K562 (cell line): ENCODE measurements at regions not wholly inside any gene's neighbourhood (a gene's known extent, or its start where the extent isn't known, plus 50 kb on each side); places are given as distances from the start of the nearest gene placed in this dataset.

ENCODE experiments used
- ATAC-seq: fragments of 200-7000 bp; cut with Tn5 transposase; 3 replicates; pipeline ENCODE4 v1.9.1; 2020; ENCODE audit warnings: moderate library complexity
- BruUV-seq: library from RNA; stranded (reverse); fragments of 400-500 nt; replicated peaks from 2 replicates; lab custom pipeline; 2021; lab: Mats Ljungman, UMichigan
- CTCF ChIA-PET: fragments of 300-600 bp; formaldehyde crosslinking; extraction: SDS; loops from one replicate; lab custom pipeline; 2021; ENCODE audit warnings: low intra/inter-chr PET ratio; lab: Yijun Ruan, JAX
- POLR2A ChIA-PET: fragments of 300-600, 350-650 bp; sonication (Branson Sonifier 250); formaldehyde crosslinking; extraction: SDS; loops from one replicate; lab custom pipeline; 2021; ENCODE audit warnings: antibody characterized with exemption, inconsistent platforms; lab: Yijun Ruan, JAX
- DNase-seq, 4 experiments: peaks; one replicate each; pipeline versions ENCODE4 v3.0.0 to v3.0.0-alpha.2; 2011 to 2018; ENCODE audit warnings: low spot score in 3 of 4, mixed read lengths in 3 of 4; ENCODE audit errors: extremely low read depth in 1 of 4
- FAIRE-seq: peaks from 2 replicates; lab custom pipeline; 2011; peaks lifted over from hg19 to GRCh38; lab: Jason Lieb, UNC
- H2AFZ ChIP-seq: 2 replicates; pipeline ENCODE4 v1.6.0; 2011; ENCODE audit warnings: low read depth, low read length, control low read depth, inconsistent platforms
- H3K27ac ChIP-seq: fragments of 200-600 bp; 3 replicates; pipeline ENCODE4 v1.8.0; 2011; ENCODE audit warnings: low read depth, mild to moderate bottlenecking, control low read depth, inconsistent platforms, low read length, moderate library complexity, mixed read lengths; ENCODE audit errors: extremely low read depth
- H3K27me3 ChIP-seq, 2 experiments: fragments of 300-600 bp in 1 of 2; 2 replicates in 1 of 2; 3 replicates in 1 of 2; pipeline versions ENCODE4 v1.6.0 to v1.8.0; 2011; ENCODE audit warnings: inconsistent platforms in 2 of 2, low read length in 2 of 2, mild to moderate bottlenecking in 1 of 2, mixed read lengths in 1 of 2, moderate library complexity in 1 of 2; ENCODE audit not compliant: control insufficient read depth in 2 of 2, insufficient read depth in 2 of 2
- H3K36me3 ChIP-seq: fragments of 300-600 bp; 3 replicates; pipeline ENCODE4 v1.8.0; 2011; ENCODE audit warnings: mild to moderate bottlenecking, low read length, inconsistent platforms; ENCODE audit not compliant: control insufficient read depth, insufficient read depth
- H3K4me1 ChIP-seq, 2 experiments: fragments of 200-600 bp in 1 of 2; replicated peaks in 1 of 2; 2 replicates in 1 of 2; 3 replicates in 1 of 2; pipeline versions ENCODE4 v1.5.1 to v1.8.0; 2011; ENCODE audit warnings: inconsistent platforms in 2 of 2, low read length in 2 of 2, mild to moderate bottlenecking in 1 of 2, mixed read lengths in 1 of 2, moderate library complexity in 1 of 2; ENCODE audit not compliant: control insufficient read depth in 2 of 2, insufficient read depth in 2 of 2
- H3K4me2 ChIP-seq: 2 replicates; pipeline ENCODE4 v1.6.1; 2011; ENCODE audit warnings: low read length, control low read depth, inconsistent platforms, mixed read lengths; ENCODE audit not compliant: insufficient read depth
- H3K4me3 ChIP-seq: fragments of 200-600 bp; sonication (generic), shearing (Covaris generic); 2 replicates; pipeline ENCODE4 v1.5.1; 2016; ENCODE audit warnings: control low read depth, inconsistent platforms
- H3K79me2 ChIP-seq: fragments of 200-600 bp; 3 replicates; pipeline ENCODE4 v1.8.0; 2011; ENCODE audit warnings: low read length, inconsistent platforms; ENCODE audit not compliant: control insufficient read depth, insufficient read depth
- H3K9ac ChIP-seq, 2 experiments: 2 replicates each; pipeline versions ENCODE4 v1.6.0 to v1.6.1; 2011; ENCODE audit warnings: low read depth in 2 of 2, low read length in 2 of 2, control low read depth in 1 of 2, inconsistent platforms in 1 of 2, mild to moderate bottlenecking in 1 of 2, mixed read lengths in 1 of 2; ENCODE audit not compliant: insufficient read depth in 1 of 2
- H3K9me1 ChIP-seq: one replicate; pipeline ENCODE4 v1.6.0; 2011; ENCODE audit warnings: inconsistent platforms, mild to moderate bottlenecking, low read length, moderate library complexity; ENCODE audit not compliant: control insufficient read depth, insufficient read depth
- H3K9me3 ChIP-seq: replicated peaks from 2 replicates; pipeline ENCODE4 v1.5.1; 2011; ENCODE audit warnings: low read depth, low read length, inconsistent platforms; ENCODE audit not compliant: control insufficient read depth, insufficient read depth
- H4K20me1 ChIP-seq: replicated peaks from 2 replicates; pipeline ENCODE4 v1.6.1; 2011; ENCODE audit warnings: low read length, inconsistent platforms, mixed read lengths; ENCODE audit not compliant: control insufficient read depth, insufficient read depth
- CBFA2T2 ChIP-seq: fragments of 450-650 bp; conservative IDR thresholded peaks from 2 replicates; pipeline ENCODE4 v1.6.1; 2017; ENCODE audit warnings: mild to moderate bottlenecking
- CHD2 ChIP-seq: IDR thresholded peaks from 2 replicates; pipeline ENCODE4 v1.6.1; 2011; ENCODE audit warnings: low read depth, low read length
- ESRRA ChIP-seq: fragments of 450-650 bp; IDR thresholded peaks from 2 replicates; pipeline ENCODE4 v1.6.1; 2014; ENCODE audit warnings: low read depth, mild to moderate bottlenecking, moderate library complexity, borderline replicate concordance
- POLR3A ChIP-seq: IDR thresholded peaks from 2 replicates; pipeline ENCODE4 v1.6.1; 2011; ENCODE audit warnings: borderline replicate concordance, mild to moderate bottlenecking, moderate library complexity; ENCODE audit not compliant: insufficient read length, insufficient read depth; ENCODE audit errors: extremely low read depth
- RBM25 ChIP-seq: fragments of 200-400 bp; formaldehyde crosslinking; IDR thresholded peaks from 2 replicates; pipeline ENCODE4 v1.6.1; 2018; ENCODE audit warnings: low read length, low read depth, moderate library complexity; ENCODE audit not compliant: severe bottlenecking
- SMARCB1 ChIP-seq: IDR thresholded peaks from 2 replicates; pipeline ENCODE4 v1.6.1; 2011; ENCODE audit warnings: improper control_type of control experiment, low read depth; ENCODE audit not compliant: insufficient read length
- TARDBP ChIP-seq: fragments of 450-650 bp; IDR thresholded peaks from 2 replicates; pipeline ENCODE4 v1.6.1; 2016
- ZNF354B ChIP-seq: fragments of 250-450 bp; sonication (Bioruptor Pico); IDR thresholded peaks from 2 replicates; pipeline ENCODE4 v1.4.0; 2020
- WGBS: fragments of 100-300 bp; shearing (Covaris generic); methylation state at CpG from one replicate; pipeline ENCODE4 v1.1.6; 2016; ENCODE audit warnings: low coverage, mixed read lengths; ENCODE audit not compliant: insufficient coverage; ENCODE audit errors: missing lambda C conversion rate; 5-methylcytosine and 5-hydroxymethylcytosine counted together
- in situ Hi-C: fragments of 300-500 bp; cut with MboI; formaldehyde crosslinking; loops from 4 replicates; pipeline ENCODE4 v1.15.0; 2018; ENCODE audit warnings: inconsistent platforms, mixed read lengths
- intact Hi-C: fragments of 100-400 bp; cut with micrococcal nuclease; formaldehyde crosslinking; loops from 2 replicates; pipeline ENCODE4 v1.14.2; 2022
- TF ChIP-seq, protein P1 (sequence below): fragments of 250-450 bp; sonication (Bioruptor Pico); IDR thresholded peaks from 2 replicates; pipeline ENCODE4 v1.4.0; 2020

DNA sequence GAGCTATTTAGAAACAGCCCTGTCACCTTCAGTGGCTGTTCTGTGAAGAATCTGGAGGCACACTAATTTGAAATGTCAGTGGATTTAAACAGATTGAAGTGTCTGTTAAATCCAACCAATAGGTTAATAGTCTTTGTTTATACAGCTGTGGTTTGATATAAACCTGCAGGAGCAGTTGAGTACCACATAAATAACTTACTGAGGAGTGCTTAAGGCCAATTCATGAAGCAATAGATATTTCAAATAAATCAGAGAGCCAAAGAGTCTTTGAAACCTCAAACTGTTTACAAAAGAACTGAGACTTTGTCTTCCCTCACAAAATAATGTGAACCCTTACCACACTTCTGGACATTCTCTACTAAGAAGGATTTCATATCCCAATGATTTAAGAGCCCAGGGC, 111.9 kb downstream of the FEM1C start (continued):
- TF ChIP-seq, protein P1, sequence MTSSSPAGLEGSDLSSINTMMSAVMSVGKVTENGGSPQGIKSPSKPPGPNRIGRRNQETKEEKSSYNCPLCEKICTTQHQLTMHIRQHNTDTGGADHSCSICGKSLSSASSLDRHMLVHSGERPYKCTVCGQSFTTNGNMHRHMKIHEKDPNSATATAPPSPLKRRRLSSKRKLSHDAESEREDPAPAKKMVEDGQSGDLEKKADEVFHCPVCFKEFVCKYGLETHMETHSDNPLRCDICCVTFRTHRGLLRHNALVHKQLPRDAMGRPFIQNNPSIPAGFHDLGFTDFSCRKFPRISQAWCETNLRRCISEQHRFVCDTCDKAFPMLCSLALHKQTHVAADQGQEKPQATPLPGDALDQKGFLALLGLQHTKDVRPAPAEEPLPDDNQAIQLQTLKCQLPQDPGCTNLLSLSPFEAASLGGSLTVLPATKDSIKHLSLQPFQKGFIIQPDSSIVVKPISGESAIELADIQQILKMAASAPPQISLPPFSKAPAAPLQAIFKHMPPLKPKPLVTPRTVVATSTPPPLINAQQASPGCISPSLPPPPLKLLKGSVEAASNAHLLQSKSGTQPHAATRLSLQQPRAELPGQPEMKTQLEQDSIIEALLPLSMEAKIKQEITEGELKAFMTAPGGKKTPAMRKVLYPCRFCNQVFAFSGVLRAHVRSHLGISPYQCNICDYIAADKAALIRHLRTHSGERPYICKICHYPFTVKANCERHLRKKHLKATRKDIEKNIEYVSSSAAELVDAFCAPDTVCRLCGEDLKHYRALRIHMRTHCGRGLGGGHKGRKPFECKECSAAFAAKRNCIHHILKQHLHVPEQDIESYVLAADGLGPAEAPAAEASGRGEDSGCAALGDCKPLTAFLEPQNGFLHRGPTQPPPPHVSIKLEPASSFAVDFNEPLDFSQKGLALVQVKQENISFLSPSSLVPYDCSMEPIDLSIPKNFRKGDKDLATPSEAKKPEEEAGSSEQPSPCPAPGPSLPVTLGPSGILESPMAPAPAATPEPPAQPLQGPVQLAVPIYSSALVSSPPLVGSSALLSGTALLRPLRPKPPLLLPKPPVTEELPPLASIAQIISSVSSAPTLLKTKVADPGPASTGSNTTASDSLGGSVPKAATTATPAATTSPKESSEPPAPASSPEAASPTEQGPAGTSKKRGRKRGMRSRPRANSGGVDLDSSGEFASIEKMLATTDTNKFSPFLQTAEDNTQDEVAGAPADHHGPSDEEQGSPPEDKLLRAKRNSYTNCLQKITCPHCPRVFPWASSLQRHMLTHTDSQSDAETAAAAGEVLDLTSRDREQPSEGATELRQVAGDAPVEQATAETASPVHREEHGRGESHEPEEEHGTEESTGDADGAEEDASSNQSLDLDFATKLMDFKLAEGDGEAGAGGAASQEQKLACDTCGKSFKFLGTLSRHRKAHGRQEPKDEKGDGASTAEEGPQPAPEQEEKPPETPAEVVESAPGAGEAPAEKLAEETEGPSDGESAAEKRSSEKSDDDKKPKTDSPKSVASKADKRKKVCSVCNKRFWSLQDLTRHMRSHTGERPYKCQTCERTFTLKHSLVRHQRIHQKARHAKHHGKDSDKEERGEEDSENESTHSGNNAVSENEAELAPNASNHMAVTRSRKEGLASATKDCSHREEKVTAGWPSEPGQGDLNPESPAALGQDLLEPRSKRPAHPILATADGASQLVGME (CRISPR knock-in tag): no peak
- TF ChIP-seq TARDBP: no peak
- no peak for TF ChIP-seq CHD2
- TF ChIP-seq RBM25: no peak
- TF ChIP-seq, all 486 proteins: peak for 0

DNA sequence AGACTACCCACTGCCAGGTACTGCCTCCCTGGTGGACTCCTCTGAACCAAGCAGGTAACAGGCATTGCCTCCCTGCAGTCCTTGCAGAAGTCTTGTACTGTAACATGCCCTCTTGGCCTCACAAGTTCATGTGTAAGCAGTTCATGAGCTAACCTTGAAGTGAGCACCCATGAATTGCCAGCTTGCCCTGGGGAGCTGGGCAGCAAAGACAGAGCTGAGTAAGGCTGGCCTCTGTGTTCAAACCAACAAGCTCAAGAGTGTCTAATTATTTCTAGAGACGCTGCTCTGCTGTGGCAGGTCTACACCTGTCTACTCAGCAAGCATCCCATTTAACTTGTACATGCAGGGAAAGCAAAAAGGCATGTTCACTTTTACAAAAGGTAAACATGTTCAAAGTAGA, 113.5 kb downstream of the FEM1C start:
- no peaks in the 10 kb centered on the region for H3K4me1 ChIP-seq
- H3K4me2 ChIP-seq: no peak overlapping the region
- 0% methylated on average over 1 of the region's 1 CpG for WGBS
- H2AFZ ChIP-seq: no peak overlapping the region
- H3K79me2 ChIP-seq: no peaks in the 10 kb centered on the region
- no peak overlapping the region for H3K27ac ChIP-seq
- in situ Hi-C loops: no loop called here
- ATAC-seq (no peak), DNase-seq (no peak), FAIRE-seq (no peak)
- no peak overlapping the region for H3K4me3 ChIP-seq
- no peaks in the 10 kb centered on the region for H3K9me3 ChIP-seq
- no peaks in the 10 kb centered on the region for H3K9me1 ChIP-seq
- H4K20me1 ChIP-seq: no peaks in the 10 kb centered on the region
- intact Hi-C loops: no loop called here
- no peaks in the 10 kb centered on the region for H3K36me3 ChIP-seq
- ChIA-PET POLR2A (no interaction called here), CTCF (no interaction called here)
- no peak overlapping the region for H3K9ac ChIP-seq
- no TSS peak for BruUV-seq
- no peaks in the 10 kb centered on the region for H3K27me3 ChIP-seq
- TF ChIP-seq SMARCB1 (no peak), CBFA2T2 (no peak), ZNF354B (no peak), POLR3A (no peak), ESRRA (no peak)
